ENCODE measurements at regions not wholly inside any gene's neighbourhood (a gene's known extent, or its start where the extent isn't known, plus 50 kb on each side); places are given as distances from the start of the nearest gene placed in this dataset.

GRCh38 chr1:29883411-29883832 is 647.1 kb downstream of the PTPRU start:
- H3K9ac ChIP-seq (ENCODE audit: control insufficient read depth, extremely low read depth, insufficient read depth, low read length): no peak overlapping the region
- H3K9me1 ChIP-seq (ENCODE audit: control insufficient read depth, extremely low read depth, insufficient read depth, low read length): no peaks in the 10 kb centered on the region
- H3K27ac ChIP-seq (ENCODE audit: control insufficient read depth, insufficient read depth, low read length): no peak overlapping the region
- DNase-seq (ENCODE audit: low read depth, low spot score): no peak
- no peak overlapping the region for H3K4me3 ChIP-seq (ENCODE audit: control insufficient read depth in 2 of 3, extremely low read depth in 1 of 3, insufficient read depth in 2 of 3, low read depth in 1 of 3, low read length in 3 of 3)
- dilution Hi-C loops (cut with MboI; ENCODE audit: extremely low pct_ligation_motif_present, low sequenced_read_pairs): no loop called here
- H3K27me3 ChIP-seq (ENCODE audit: control insufficient read depth, extremely low read depth, insufficient read depth, low read length): peaks cover 2% of the 10 kb centered on the region
- TF ChIP-seq CTCF (optimal IDR thresholded peaks at IDR 0.05 in 1 of 3, IDR thresholded peaks at IDR 0.05 in 1 of 3, conservative IDR thresholded peaks at IDR 0.05 in 1 of 3; ENCODE audit: extremely low read depth in 1 of 3, insufficient read depth in 2 of 3, low read length in 3 of 3) (no peak), EZH2 (IDR thresholded peaks at IDR 0.05; ENCODE audit: low read length) (no peak)
- no peaks in the 10 kb centered on the region for H4K20me1 ChIP-seq (ENCODE audit: control insufficient read depth, extremely low read depth, insufficient read depth, low read length)
- H3K36me3 ChIP-seq (ENCODE audit: control insufficient read depth in 2 of 2, extremely low read depth in 1 of 2, insufficient read depth in 2 of 2, low read length in 2 of 2): no peaks in the 10 kb centered on the region
- no peak overlapping the region for H2AFZ ChIP-seq (ENCODE audit: control insufficient read depth, low read length)
- no peak overlapping the region for H3K4me2 ChIP-seq (ENCODE audit: control insufficient read depth, extremely low read depth, insufficient read depth, low read depth, low read length)
- no peaks in the 10 kb centered on the region for H3K79me2 ChIP-seq (ENCODE audit: control insufficient read depth, insufficient read depth, low read length)
- no peak for FAIRE-seq
- H3K9me3 ChIP-seq (ENCODE audit: control insufficient read depth, low read depth, low read length): no peaks in the 10 kb centered on the region
- no peaks in the 10 kb centered on the region for H3K4me1 ChIP-seq (ENCODE audit: control insufficient read depth, extremely low read depth, insufficient read depth, low read length)

- H4K20me1 ChIP-seq (ENCODE audit: control insufficient read depth, extremely low read depth, insufficient read depth, low read length): no peaks in the 10 kb centered on the region
- no peaks in the 10 kb centered on the region for H3K9me3 ChIP-seq (ENCODE audit: control insufficient read depth, low read depth, low read length)
- DNase-seq (ENCODE audit: low read depth, low spot score) (no peak), FAIRE-seq (no peak)
- no peaks in the 10 kb centered on the region for H3K9me1 ChIP-seq (ENCODE audit: control insufficient read depth, extremely low read depth, insufficient read depth, low read length)
- dilution Hi-C loops (cut with MboI; ENCODE audit: extremely low pct_ligation_motif_present, low sequenced_read_pairs): no loop called here
- H3K27me3 ChIP-seq (ENCODE audit: control insufficient read depth, extremely low read depth, insufficient read depth, low read length): peaks cover 4% of the 10 kb centered on the region
- no peak overlapping the region for H3K9ac ChIP-seq (ENCODE audit: control insufficient read depth, extremely low read depth, insufficient read depth, low read length)
- H2AFZ ChIP-seq (ENCODE audit: control insufficient read depth, low read length): no peak overlapping the region
- no peaks in the 10 kb centered on the region for H3K36me3 ChIP-seq (ENCODE audit: control insufficient read depth in 2 of 2, extremely low read depth in 1 of 2, insufficient read depth in 2 of 2, low read length in 2 of 2)
- H3K4me2 ChIP-seq (ENCODE audit: control insufficient read depth, extremely low read depth, insufficient read depth, low read depth, low read length): no peak overlapping the region
- no peaks in the 10 kb centered on the region for H3K79me2 ChIP-seq (ENCODE audit: control insufficient read depth, insufficient read depth, low read length)
- H3K4me3 ChIP-seq (ENCODE audit: control insufficient read depth in 2 of 3, extremely low read depth in 1 of 3, insufficient read depth in 2 of 3, low read depth in 1 of 3, low read length in 3 of 3): no peak overlapping the region
- no peaks in the 10 kb centered on the region for H3K4me1 ChIP-seq (ENCODE audit: control insufficient read depth, extremely low read depth, insufficient read depth, low read length)
- TF ChIP-seq CTCF (optimal IDR thresholded peaks at IDR 0.05 in 1 of 3, IDR thresholded peaks at IDR 0.05 in 1 of 3, conservative IDR thresholded peaks at IDR 0.05 in 1 of 3; ENCODE audit: extremely low read depth in 1 of 3, insufficient read depth in 2 of 3, low read length in 3 of 3) (no peak), EZH2 (IDR thresholded peaks at IDR 0.05; ENCODE audit: low read length) (no peak)
- no peak overlapping the region for H3K27ac ChIP-seq (ENCODE audit: control insufficient read depth, insufficient read depth, low read length)
These were observed 644.2 kb downstream of the PTPRU start for GRCh38 chr1:29880556-29880955.

All from keratinocyte (primary cell).